ENCODE measurements at regions not wholly inside any gene's neighbourhood (a gene's known extent, or its start where the extent isn't known, plus 50 kb on each side); places are given as distances from the start of the nearest gene placed in this dataset.

- Histone ChIP-seq H2AFZ (ENCODE audit: low read length) (no peak overlapping the region), H3K4me1 (ENCODE audit: insufficient read depth, low read length) (no peaks in the 10 kb centered on the region), H3K4me2 (ENCODE audit: low read length) (no peak overlapping the region), H3K4me3 (ENCODE audit: low read length) (no peak overlapping the region), H3F3A (ENCODE audit: low read length, unreplicated experiment) (no peaks in the 10 kb centered on the region), H3K36me3 (ENCODE audit: low read depth, low read length) (no peaks in the 10 kb centered on the region), H3K9me3 (ENCODE audit: low read length) (no peaks in the 10 kb centered on the region), H3K79me2 (ENCODE audit: low read length) (no peaks in the 10 kb centered on the region), H3K27ac (ENCODE audit: low read length) (no peak overlapping the region), H3K9ac (ENCODE audit: low read length) (no peak overlapping the region), H3K27me3 (ENCODE audit: low read length) (peaks cover 51% of the 10 kb centered on the region), H3K9me2 (replicated peaks; ENCODE audit: low read length) (no peaks in the 10 kb centered on the region), H4K20me1 (ENCODE audit: low read length) (no peaks in the 10 kb centered on the region)
- TF ChIP-seq EZH2phosphoT487 (IDR thresholded peaks at IDR 0.05; ENCODE audit: borderline replicate concordance, low read length) = no peak
- no peak for TF ChIP-seq CTCF (conservative IDR thresholded peaks at IDR 0.05; ENCODE audit: low read depth, low read length)
- TF ChIP-seq EZH2 (IDR thresholded peaks at IDR 0.05; ENCODE audit: low read length, unreplicated experiment) = no peak
- ATAC-seq = no peak
- intact Hi-C loops (cut with micrococcal nuclease) = no loop called here
- CTCF ChIA-PET = no interaction called here
- POLR2A ChIA-PET (ENCODE audit: unreplicated experiment) = no interaction called here
- no TSS peak for BruUV-seq (replicated peaks)
- DNase-seq = no peak
Observed at GRCh38 chr10:129373718-129374117, 93.3 kb upstream of the MGMT start.

- Histone ChIP-seq H3K9me3 (ENCODE audit: low read length) (no peaks in the 10 kb centered on the region), H3K4me1 (ENCODE audit: insufficient read depth, low read length) (no peaks in the 10 kb centered on the region), H3F3A (ENCODE audit: low read length, unreplicated experiment) (no peaks in the 10 kb centered on the region), H2AFZ (ENCODE audit: low read length) (no peak overlapping the region), H4K20me1 (ENCODE audit: low read length) (no peaks in the 10 kb centered on the region), H3K9ac (ENCODE audit: low read length) (no peak overlapping the region), H3K79me2 (ENCODE audit: low read length) (no peaks in the 10 kb centered on the region), H3K9me2 (replicated peaks; ENCODE audit: low read length) (no peaks in the 10 kb centered on the region), H3K27ac (ENCODE audit: low read length) (no peak overlapping the region), H3K27me3 (ENCODE audit: low read length) (peaks cover 47% of the 10 kb centered on the region), H3K4me2 (ENCODE audit: low read length) (no peak overlapping the region), H3K36me3 (ENCODE audit: low read depth, low read length) (no peaks in the 10 kb centered on the region), H3K4me3 (ENCODE audit: low read length) (no peak overlapping the region)
- DNase-seq (no peak), ATAC-seq (no peak)
- TF ChIP-seq EZH2phosphoT487 (IDR thresholded peaks at IDR 0.05; ENCODE audit: borderline replicate concordance, low read length) = no peak
- TF ChIP-seq CTCF (conservative IDR thresholded peaks at IDR 0.05; ENCODE audit: low read depth, low read length) = no peak
- no peak for TF ChIP-seq EZH2 (IDR thresholded peaks at IDR 0.05; ENCODE audit: low read length, unreplicated experiment)
- ChIA-PET CTCF (no interaction called here), POLR2A (ENCODE audit: unreplicated experiment) (no interaction called here)
- BruUV-seq (replicated peaks) = no TSS peak
- intact Hi-C loops (cut with micrococcal nuclease) = no loop called here
Observed at GRCh38 chr10:129375171-129375570, 91.9 kb upstream of the MGMT start.

GRCh38 chr10:129375912-129376311 is 91.1 kb upstream of the MGMT start:
- intact Hi-C loops (cut with micrococcal nuclease) = no loop called here
- Histone ChIP-seq H3K79me2 (ENCODE audit: low read length) (no peaks in the 10 kb centered on the region), H3K27ac (ENCODE audit: low read length) (no peak overlapping the region), H3K4me2 (ENCODE audit: low read length) (no peak overlapping the region), H3K9me3 (ENCODE audit: low read length) (no peaks in the 10 kb centered on the region), H3F3A (ENCODE audit: low read length, unreplicated experiment) (no peaks in the 10 kb centered on the region), H3K9me2 (replicated peaks; ENCODE audit: low read length) (no peaks in the 10 kb centered on the region), H2AFZ (ENCODE audit: low read length) (no peak overlapping the region), H3K36me3 (ENCODE audit: low read depth, low read length) (no peaks in the 10 kb centered on the region), H3K4me3 (ENCODE audit: low read length) (no peak overlapping the region), H4K20me1 (ENCODE audit: low read length) (no peaks in the 10 kb centered on the region), H3K27me3 (ENCODE audit: low read length) (peaks cover 41% of the 10 kb centered on the region), H3K9ac (ENCODE audit: low read length) (no peak overlapping the region), H3K4me1 (ENCODE audit: insufficient read depth, low read length) (no peaks in the 10 kb centered on the region)
- ChIA-PET CTCF (no interaction called here), POLR2A (ENCODE audit: unreplicated experiment) (no interaction called here)
- TF ChIP-seq CTCF (conservative IDR thresholded peaks at IDR 0.05; ENCODE audit: low read depth, low read length) = no peak
- DNase-seq = no peak
- no peak for ATAC-seq
- no TSS peak for BruUV-seq (replicated peaks)

All from PC-3 (cell line).